ENCODE measurements at regions not wholly inside any gene's neighbourhood (a gene's known extent, or its start where the extent isn't known, plus 50 kb on each side); places are given as distances from the start of the nearest gene placed in this dataset.
A peak's percentile ranks its signal among the peaks of the same experiment; 100 is the strongest.
"Not testable (repeated sequence)": the region's sequence is repeated elsewhere in the genome, so short reads cannot be mapped to it uniquely, and the experiment has no call there.

GRCh38 chr14:28949503-28949902 lies 182.9 kb downstream of the FOXG1 start:
- DNase-seq = no peak

- DNase-seq = peak; percentile 49
Observed at GRCh38 chr14:28952161-28952560, 185.6 kb downstream of the FOXG1 start.

GRCh38 chr14:28952666-28953065 lies 186.1 kb downstream of the FOXG1 start:
- DNase-seq = peak; percentile 89

GRCh38 chr14:28953973-28954372 lies 187.4 kb downstream of the FOXG1 start:
- no peak for DNase-seq

- no peak for DNase-seq
Observed at GRCh38 chr14:28966416-28967233, 200.0 kb downstream of the FOXG1 start.

- DNase-seq = no peak
Observed at GRCh38 chr14:28975084-28975483, 208.5 kb downstream of the FOXG1 start.

GRCh38 chr14:28982228-28982627 lies 215.6 kb downstream of the FOXG1 start:
- DNase-seq = no peak

- DNase-seq = no peak
Observed at GRCh38 chr14:28983279-28983678, 216.7 kb downstream of the FOXG1 start.

- DNase-seq = no peak
Observed at GRCh38 chr14:28987516-28987915, 220.9 kb downstream of the FOXG1 start.

- not testable (repeated sequence) for DNase-seq
Observed at GRCh38 chr14:28997196-28997595, 230.6 kb downstream of the FOXG1 start.

GRCh38 chr14:28999656-29000055 lies 233.1 kb downstream of the FOXG1 start:
- no peak for DNase-seq

GRCh38 chr14:29005647-29006046 lies 239.1 kb downstream of the FOXG1 start:
- no peak for DNase-seq

- no peak for DNase-seq
Observed at GRCh38 chr14:29007990-29008389, 241.4 kb downstream of the FOXG1 start.

GRCh38 chr14:29016050-29016900 lies 249.7 kb downstream of the FOXG1 start:
- DNase-seq = no peak

- not testable (repeated sequence) for DNase-seq
Observed at GRCh38 chr14:29023505-29023904, 256.9 kb downstream of the FOXG1 start.

- DNase-seq = not testable (repeated sequence)
Observed at GRCh38 chr14:29027441-29027840, 260.9 kb downstream of the FOXG1 start.

- not testable (repeated sequence) for DNase-seq
Observed at GRCh38 chr14:29027941-29028705, 261.5 kb downstream of the FOXG1 start.

- DNase-seq = no peak
Observed at GRCh38 chr14:29028973-29029582, 262.5 kb downstream of the FOXG1 start.

- no peak for DNase-seq
Observed at GRCh38 chr14:29030121-29030520, 263.5 kb downstream of the FOXG1 start.

GRCh38 chr14:29030970-29031369 lies 264.4 kb downstream of the FOXG1 start:
- no peak for DNase-seq

GRCh38 chr14:29035134-29035533 lies 268.5 kb downstream of the FOXG1 start:
- no peak for DNase-seq

- no peak for DNase-seq
Observed at GRCh38 chr14:29037411-29037810, 270.8 kb downstream of the FOXG1 start.

- DNase-seq = no peak
Observed at GRCh38 chr14:29039171-29039570, 272.6 kb downstream of the FOXG1 start.
